ENCODE measurements at regions not wholly inside any gene's neighbourhood (a gene's known extent, or its start where the extent isn't known, plus 50 kb on each side); places are given as distances from the start of the nearest gene placed in this dataset.

DNA sequence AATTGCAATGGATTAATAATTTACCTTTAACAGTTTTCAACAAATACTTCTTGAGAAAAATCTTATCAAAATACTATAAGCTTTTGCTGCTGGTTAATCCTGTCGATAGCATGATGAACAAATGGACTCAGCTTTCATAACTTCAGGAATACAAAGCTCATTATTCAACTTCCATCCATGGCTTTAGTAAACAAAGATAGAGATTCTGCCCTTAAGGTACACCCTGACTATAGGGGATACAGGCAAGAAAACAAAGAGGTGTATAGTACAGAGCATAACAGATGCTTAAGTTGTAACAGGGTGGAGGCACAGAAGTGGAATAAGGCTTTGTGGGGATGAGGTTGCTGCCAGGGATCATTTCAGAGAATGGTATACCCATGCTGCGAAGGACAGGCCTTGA, 57.0 kb upstream of the FOXN2 start:
- no peak overlapping the region for H3K27ac Mint-ChIP-seq (ENCODE audit: unreplicated experiment)
- H3K9me3 Mint-ChIP-seq (ENCODE audit: unreplicated experiment), result peaks cover 14% of the 10 kb centered on the region
- POLR2A ChIA-PET, result no interaction called here
- H3K4me3 ChIP-seq (ENCODE audit: low read depth, low read length), result no peak overlapping the region
- H3K27me3 ChIP-seq (replicated peaks; ENCODE audit: control insufficient read depth, insufficient read depth, low read length), result no peaks in the 10 kb centered on the region
- H3K9me3 ChIP-seq, result no peaks in the 10 kb centered on the region
- no peaks in the 10 kb centered on the region for H3K36me3 Mint-ChIP-seq (ENCODE audit: insufficient read depth, unreplicated experiment)
- DNase-seq, result no peak
- peaks cover 7% of the 10 kb centered on the region; the same call in 1 of the 2 replicates for H3K4me1 ChIP-seq
- no peak overlapping the region for H3K4me3 Mint-ChIP-seq (ENCODE audit: unreplicated experiment)
- no peaks in the 10 kb centered on the region for H3K27me3 Mint-ChIP-seq (ENCODE audit: insufficient read depth, unreplicated experiment)
- no peaks in the 10 kb centered on the region for H3K36me3 ChIP-seq (ENCODE audit: control insufficient read depth, insufficient read depth, low read length)
- TF ChIP-seq, protein P1, sequence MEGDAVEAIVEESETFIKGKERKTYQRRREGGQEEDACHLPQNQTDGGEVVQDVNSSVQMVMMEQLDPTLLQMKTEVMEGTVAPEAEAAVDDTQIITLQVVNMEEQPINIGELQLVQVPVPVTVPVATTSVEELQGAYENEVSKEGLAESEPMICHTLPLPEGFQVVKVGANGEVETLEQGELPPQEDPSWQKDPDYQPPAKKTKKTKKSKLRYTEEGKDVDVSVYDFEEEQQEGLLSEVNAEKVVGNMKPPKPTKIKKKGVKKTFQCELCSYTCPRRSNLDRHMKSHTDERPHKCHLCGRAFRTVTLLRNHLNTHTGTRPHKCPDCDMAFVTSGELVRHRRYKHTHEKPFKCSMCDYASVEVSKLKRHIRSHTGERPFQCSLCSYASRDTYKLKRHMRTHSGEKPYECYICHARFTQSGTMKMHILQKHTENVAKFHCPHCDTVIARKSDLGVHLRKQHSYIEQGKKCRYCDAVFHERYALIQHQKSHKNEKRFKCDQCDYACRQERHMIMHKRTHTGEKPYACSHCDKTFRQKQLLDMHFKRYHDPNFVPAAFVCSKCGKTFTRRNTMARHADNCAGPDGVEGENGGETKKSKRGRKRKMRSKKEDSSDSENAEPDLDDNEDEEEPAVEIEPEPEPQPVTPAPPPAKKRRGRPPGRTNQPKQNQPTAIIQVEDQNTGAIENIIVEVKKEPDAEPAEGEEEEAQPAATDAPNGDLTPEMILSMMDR (IDR thresholded peaks at IDR 0.05; ENCODE audit: insufficient read depth in 1 of 2, low read depth in 1 of 2, low read length in 1 of 2, severe bottlenecking in 1 of 2, unreplicated experiment in 1 of 2), result no peak
- CTCF ChIA-PET, result no interaction called here
- peaks cover 17% of the 10 kb centered on the region for H3K4me1 Mint-ChIP-seq (ENCODE audit: low read depth, unreplicated experiment)
- intact Hi-C loops (cut with micrococcal nuclease; ENCODE audit: unreplicated experiment), result no loop called here
- no TSS peak for BruUV-seq (replicated peaks)

DNA sequence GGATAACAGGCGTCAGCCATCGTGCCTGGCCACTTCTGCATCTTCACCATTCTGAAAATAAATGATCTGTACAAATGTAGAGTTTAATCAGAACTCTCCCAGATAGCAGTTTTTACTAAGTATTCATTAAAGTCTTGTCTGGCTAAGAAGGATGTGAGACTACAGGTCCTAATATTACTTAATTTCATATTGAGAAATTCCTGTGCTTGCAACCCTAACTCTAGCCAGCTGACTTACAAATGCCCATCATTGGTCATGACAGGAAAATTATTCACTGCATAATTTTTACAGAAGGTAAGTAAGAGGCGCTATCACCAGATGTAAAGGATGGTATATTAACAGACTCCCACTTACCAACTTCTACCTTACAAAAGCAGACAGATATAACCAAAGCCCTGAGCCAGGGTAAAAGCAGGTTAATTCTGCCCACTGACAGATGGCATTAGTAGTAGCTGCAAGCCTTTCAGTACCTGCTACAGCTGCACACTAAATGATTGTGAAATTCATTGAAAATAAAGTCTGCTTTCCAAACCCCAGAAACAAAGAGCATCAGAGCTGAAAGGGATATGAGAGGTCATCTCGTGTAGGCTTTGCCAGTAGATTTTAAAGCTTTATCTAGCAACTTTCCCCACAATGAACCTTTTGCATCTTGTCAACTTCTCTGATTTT, 55.9 kb upstream of the FOXN2 start:
- Histone ChIP-seq H3K27me3 (replicated peaks; ENCODE audit: control insufficient read depth, insufficient read depth, low read length) (no peaks in the 10 kb centered on the region), H3K4me3 (ENCODE audit: low read depth, low read length) (no peak overlapping the region), H3K9me3 (no peaks in the 10 kb centered on the region), H3K4me1 (peaks cover 7% of the 10 kb centered on the region; the same call in 1 of the 2 replicates), H3K36me3 (ENCODE audit: control insufficient read depth, insufficient read depth, low read length) (no peaks in the 10 kb centered on the region)
- H3K27ac Mint-ChIP-seq (ENCODE audit: unreplicated experiment), result no peak overlapping the region
- CTCF ChIA-PET, result no interaction called here
- peaks cover 24% of the 10 kb centered on the region for H3K4me1 Mint-ChIP-seq (ENCODE audit: low read depth, unreplicated experiment)
- H3K36me3 Mint-ChIP-seq (ENCODE audit: insufficient read depth, unreplicated experiment), result no peaks in the 10 kb centered on the region
- TF ChIP-seq, protein P1 (IDR thresholded peaks at IDR 0.05; ENCODE audit: insufficient read depth in 1 of 2, low read depth in 1 of 2, low read length in 1 of 2, severe bottlenecking in 1 of 2, unreplicated experiment in 1 of 2), result no peak
- BruUV-seq (replicated peaks), result no TSS peak
- intact Hi-C loops (cut with micrococcal nuclease; ENCODE audit: unreplicated experiment), result no loop called here
- DNase-seq, result no peak
- no peaks in the 10 kb centered on the region for H3K27me3 Mint-ChIP-seq (ENCODE audit: insufficient read depth, unreplicated experiment)
- no peak overlapping the region for H3K4me3 Mint-ChIP-seq (ENCODE audit: unreplicated experiment)
- POLR2A ChIA-PET, result no interaction called here
- peaks cover 14% of the 10 kb centered on the region for H3K9me3 Mint-ChIP-seq (ENCODE audit: unreplicated experiment)

DNA sequence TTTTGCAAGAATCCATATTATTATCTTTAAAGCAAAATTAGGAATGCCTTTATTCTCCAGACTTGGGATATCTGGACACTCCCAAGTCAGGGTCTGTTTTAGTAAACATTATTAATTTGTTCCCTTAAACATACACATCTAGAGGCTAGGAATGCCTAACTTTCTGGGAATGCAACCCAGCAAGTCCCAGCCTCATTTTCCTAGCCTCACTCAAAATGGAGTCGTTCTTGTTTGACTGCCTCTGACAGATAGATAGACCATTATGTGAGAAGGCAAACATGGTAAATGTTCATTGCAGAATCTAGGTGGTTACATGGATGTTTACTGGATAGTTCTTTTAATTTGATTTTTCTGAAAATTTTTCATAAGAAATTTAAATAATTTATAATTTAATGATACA, 54.7 kb upstream of the FOXN2 start:
- H3K27me3 Mint-ChIP-seq (ENCODE audit: insufficient read depth, unreplicated experiment), result no peaks in the 10 kb centered on the region
- ChIA-PET CTCF (no interaction called here), POLR2A (no interaction called here)
- peaks cover 14% of the 10 kb centered on the region for H3K9me3 Mint-ChIP-seq (ENCODE audit: unreplicated experiment)
- H3K4me3 Mint-ChIP-seq (ENCODE audit: unreplicated experiment), result no peak overlapping the region
- H3K4me3 ChIP-seq (ENCODE audit: low read depth, low read length), result no peak overlapping the region
- intact Hi-C loops (cut with micrococcal nuclease; ENCODE audit: unreplicated experiment), result no loop called here
- H3K4me1 Mint-ChIP-seq (ENCODE audit: low read depth, unreplicated experiment), result peaks cover 24% of the 10 kb centered on the region
- H3K27me3 ChIP-seq (replicated peaks; ENCODE audit: control insufficient read depth, insufficient read depth, low read length), result no peaks in the 10 kb centered on the region
- no TSS peak for BruUV-seq (replicated peaks)
- DNase-seq, result peak in 1 of 2 experiments; percentile 45
- no peaks in the 10 kb centered on the region for H3K9me3 ChIP-seq
- H3K27ac Mint-ChIP-seq (ENCODE audit: unreplicated experiment), result no peak overlapping the region
- TF ChIP-seq, protein P1 (IDR thresholded peaks at IDR 0.05; ENCODE audit: insufficient read depth in 1 of 2, low read depth in 1 of 2, low read length in 1 of 2, severe bottlenecking in 1 of 2, unreplicated experiment in 1 of 2), result no peak
- H3K36me3 ChIP-seq (ENCODE audit: control insufficient read depth, insufficient read depth, low read length), result no peaks in the 10 kb centered on the region
- H3K36me3 Mint-ChIP-seq (ENCODE audit: insufficient read depth, unreplicated experiment), result no peaks in the 10 kb centered on the region
- H3K4me1 ChIP-seq, result peaks cover 7% of the 10 kb centered on the region; the same call in 1 of the 2 replicates

Data from Caco-2 (cell line).